OCI-LY3 (cell line): ENCODE measurements at regions not wholly inside any gene's neighbourhood (a gene's known extent, or its start where the extent isn't known, plus 50 kb on each side); places are given as distances from the start of the nearest gene placed in this dataset.

Experiments used
- H2AFZ ChIP-seq: fragments of 200-600, 300-600 bp; shearing (Covaris generic); 2 replicates; pipeline ENCODE4 v1.6.0; 2014; ENCODE audit warnings: antibody characterized with exemption, low read depth, low read length
- H3K27ac ChIP-seq: fragments of 200-600, 300-600 bp; sonication (generic); 2 replicates; pipeline ENCODE4 v1.5.1; 2014; ENCODE audit warnings: mild to moderate bottlenecking, low read length, moderate library complexity, mixed read lengths
- H3K27me3 ChIP-seq: fragments of 200-600, 300-600 bp; sonication (generic); 2 replicates; pipeline ENCODE4 v1.6.1; 2014; ENCODE audit warnings: low read depth, low read length, mixed read lengths
- H3K36me3 ChIP-seq: fragments of 200-600, 300-600 bp; sonication (generic); replicated peaks from 2 replicates; pipeline ENCODE3; 2014; ENCODE audit warnings: low read depth, low read length, mixed read lengths
- H3K4me1 ChIP-seq: fragments of 300-600, 200-600 bp; sonication (generic); 2 replicates; pipeline ENCODE4 v1.6.1; 2014; ENCODE audit warnings: low read length, mixed read lengths
- H3K4me2 ChIP-seq: fragments of 200-600, 300-600 bp; sonication (generic); 2 replicates; pipeline ENCODE4 v1.6.1; 2014; ENCODE audit warnings: low read length, mixed read lengths
- H3K4me3 ChIP-seq: fragments of 300-600, 200-600 bp; sonication (generic); 2 replicates; pipeline ENCODE4 v1.5.1; 2014; ENCODE audit warnings: antibody characterized with exemption, mild to moderate bottlenecking, low read length, moderate library complexity
- H3K79me2 ChIP-seq: fragments of 300-600, 200-600 bp; shearing (Covaris generic); 2 replicates; pipeline ENCODE4 v1.6.1; 2014; ENCODE audit warnings: mild to moderate bottlenecking, low read length, mixed read lengths
- H3K9ac ChIP-seq: fragments of 300-600, 200-600 bp; shearing (Covaris generic); 2 replicates; pipeline ENCODE4 v1.6.0; 2014; ENCODE audit warnings: mild to moderate bottlenecking, low read length, moderate library complexity
- H3K9me3 ChIP-seq: fragments of 200-600, 300-600 bp; shearing (Covaris generic); 2 replicates; pipeline ENCODE4 v1.6.1; 2014; ENCODE audit warnings: low read length, mixed read lengths; ENCODE audit not compliant: insufficient read depth
- H4K20me1 ChIP-seq: fragments of 200-600, 300-600 bp; sonication (generic); 2 replicates; pipeline ENCODE4 v1.6.1; 2016; ENCODE audit warnings: low read length, mixed read lengths; ENCODE audit not compliant: insufficient read depth
- CTCF ChIP-seq: fragments of 200-600, 300-600 bp; sonication (generic); IDR thresholded peaks from 2 replicates; pipeline ENCODE4 v1.5.1; 2014; ENCODE audit warnings: antibody characterized with exemption, low read length, low read depth
- EZH2phosphoT487 ChIP-seq: fragments of 200-600 bp; shearing (Covaris generic); IDR thresholded peaks from 2 replicates; pipeline ENCODE4 v1.6.1; 2018; ENCODE audit warnings: antibody characterized with exemption, mixed run types, low read depth

- Histone ChIP-seq H3K27ac (no peak overlapping the region), H2AFZ (no peak overlapping the region), H3K9ac (no peak overlapping the region), H3K36me3 (no peaks in the 10 kb centered on the region), H4K20me1 (no peaks in the 10 kb centered on the region), H3K9me3 (no peaks in the 10 kb centered on the region), H3K4me1 (no peaks in the 10 kb centered on the region), H3K79me2 (no peaks in the 10 kb centered on the region), H3K4me2 (no peak overlapping the region), H3K4me3 (no peak overlapping the region), H3K27me3 (no peaks in the 10 kb centered on the region)
- no peak for TF ChIP-seq EZH2phosphoT487
- TF ChIP-seq CTCF, result no peak
Measured at GRCh38 chr1:234900595-234900994, 228.0 kb downstream of the TOMM20 start.

DNA sequence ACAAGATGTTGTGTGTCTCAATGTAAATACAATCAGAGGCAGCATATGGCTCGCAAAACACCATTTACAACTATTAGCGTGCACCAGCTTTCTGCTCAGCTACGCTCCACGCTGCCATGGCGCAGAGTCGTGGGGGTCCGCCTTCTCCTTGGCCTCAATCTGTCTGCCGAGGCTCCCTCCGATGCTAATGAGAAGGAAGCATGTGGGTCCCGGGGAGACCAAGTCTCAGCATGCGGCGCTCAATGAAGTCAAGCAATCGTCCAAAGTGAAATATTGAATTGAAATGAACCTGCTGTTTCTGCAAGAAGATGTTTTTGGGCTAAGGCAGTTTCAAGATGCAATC, 228.9 kb downstream of the TOMM20 start:
- no peak for TF ChIP-seq EZH2phosphoT487
- no peak for TF ChIP-seq CTCF
- no peaks in the 10 kb centered on the region for H3K27me3 ChIP-seq
- H3K79me2 ChIP-seq, result no peaks in the 10 kb centered on the region
- no peaks in the 10 kb centered on the region for H3K4me1 ChIP-seq
- no peaks in the 10 kb centered on the region for H3K9me3 ChIP-seq
- H3K9ac ChIP-seq, result no peak overlapping the region
- no peaks in the 10 kb centered on the region for H4K20me1 ChIP-seq
- H3K4me3 ChIP-seq, result no peak overlapping the region
- H3K4me2 ChIP-seq, result no peak overlapping the region
- no peak overlapping the region for H3K27ac ChIP-seq
- no peak overlapping the region for H2AFZ ChIP-seq
- H3K36me3 ChIP-seq, result no peaks in the 10 kb centered on the region

GRCh38 chr1:234899041-234899729, 229.5 kb downstream of the TOMM20 start:
- Histone ChIP-seq H3K36me3 (no peaks in the 10 kb centered on the region), H3K9me3 (no peaks in the 10 kb centered on the region), H3K4me1 (peaks cover 3% of the 10 kb centered on the region), H3K4me2 (no peak overlapping the region), H3K9ac (no peak overlapping the region), H2AFZ (no peak overlapping the region), H3K4me3 (no peak overlapping the region), H3K27me3 (no peaks in the 10 kb centered on the region), H3K27ac (no peak overlapping the region), H4K20me1 (no peaks in the 10 kb centered on the region), H3K79me2 (no peaks in the 10 kb centered on the region)
- TF ChIP-seq CTCF, result no peak
- TF ChIP-seq EZH2phosphoT487, result no peak

DNA sequence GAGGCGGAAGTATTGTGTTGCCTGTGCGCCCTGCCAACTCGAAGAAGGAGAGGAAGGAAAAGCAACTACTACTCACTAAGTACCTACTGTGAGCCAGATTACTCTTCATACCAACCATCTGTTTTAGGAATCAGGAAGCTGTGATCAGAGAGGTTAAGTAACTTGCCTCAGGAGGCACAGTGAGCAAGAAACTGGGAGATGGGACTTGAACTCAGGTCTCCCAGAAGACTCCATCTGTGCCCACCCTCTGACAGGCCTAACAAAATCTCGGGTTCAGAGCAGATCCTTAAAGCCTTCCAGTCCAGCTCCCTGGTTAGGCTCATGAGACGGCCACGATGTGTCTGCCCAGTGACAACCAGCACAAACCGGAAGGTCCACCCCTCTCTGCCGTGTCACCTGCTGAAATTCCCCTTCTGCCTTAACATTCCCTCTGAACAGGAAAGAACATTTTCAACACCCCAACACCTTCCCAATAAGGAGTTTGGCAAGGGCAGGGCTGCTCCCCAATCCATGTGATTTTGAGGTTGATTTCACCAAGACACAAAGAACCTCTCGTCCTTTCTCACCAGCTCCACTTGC, 230.1 kb downstream of the TOMM20 start:
- no peak overlapping the region for H3K27ac ChIP-seq
- no peak for TF ChIP-seq EZH2phosphoT487
- no peak for TF ChIP-seq CTCF

More for the DNA sequence above, 230.1 kb downstream of the TOMM20 start:
- peaks cover 9% of the 10 kb centered on the region for H3K4me1 ChIP-seq
- no peaks in the 10 kb centered on the region for H4K20me1 ChIP-seq
- H3K79me2 ChIP-seq, result no peaks in the 10 kb centered on the region
- H3K9ac ChIP-seq, result no peak overlapping the region
- H2AFZ ChIP-seq, result no peak overlapping the region
- no peaks in the 10 kb centered on the region for H3K9me3 ChIP-seq
- no peak overlapping the region for H3K4me2 ChIP-seq
- no peak overlapping the region for H3K4me3 ChIP-seq
- no peaks in the 10 kb centered on the region for H3K27me3 ChIP-seq
- H3K36me3 ChIP-seq, result no peaks in the 10 kb centered on the region
